Activated CD4-positive, alpha-beta memory T cell treated with anti-CD3 and anti-CD28 coated beads for 36 hours (primary cell): ENCODE measurements at regions not wholly inside any gene's neighbourhood (a gene's known extent, or its start where the extent isn't known, plus 50 kb on each side); places are given as distances from the start of the nearest gene placed in this dataset.

Experiments used
- CTCF ChIA-PET: fragments of 350-600 bp; sonication (Branson Sonifier 250); formaldehyde crosslinking; loops from one replicate; lab custom pipeline; 2021; ENCODE audit warnings: antibody characterized with exemption, inconsistent platforms; lab: Charles Lee
- POLR2A ChIA-PET: fragments of 350-600 bp; sonication (Branson Sonifier 250); formaldehyde crosslinking; loops from one replicate; lab custom pipeline; 2021; ENCODE audit warnings: antibody characterized with exemption; lab: Charles Lee
- DNase-seq: peaks from one replicate; pipeline ENCODE4 v3.0.0-alpha.2; 2020
- H3K27ac Mint-ChIP-seq: one replicate; pipeline ENCODE4 v1.8.0; 2021; ENCODE audit warnings: mixed read lengths
- H3K27me3 Mint-ChIP-seq: one replicate; pipeline ENCODE4 v1.8.0; 2021; ENCODE audit warnings: mixed read lengths
- H3K36me3 Mint-ChIP-seq: one replicate; pipeline ENCODE4 v1.8.0; 2021; ENCODE audit warnings: mixed read lengths
- H3K4me1 Mint-ChIP-seq: one replicate; pipeline ENCODE4 v1.8.0; 2021; ENCODE audit warnings: low read depth, mixed read lengths
- H3K4me3 Mint-ChIP-seq: one replicate; pipeline ENCODE4 v1.8.0; 2021; ENCODE audit warnings: mild to moderate bottlenecking, mixed read lengths
- H3K9me3 Mint-ChIP-seq: one replicate; pipeline ENCODE4 v1.8.0; 2021; ENCODE audit warnings: mixed read lengths
- intact Hi-C: fragments of 100-400 bp; cut with micrococcal nuclease; formaldehyde crosslinking; loops from one replicate; pipeline ENCODE4 v1.15.1; 2023

GRCh38 chr2:136051725-136052048 is 66.3 kb upstream of the DARS1 start:
- no peaks in the 10 kb centered on the region for H3K27me3 Mint-ChIP-seq
- no peaks in the 10 kb centered on the region for H3K36me3 Mint-ChIP-seq
- peak overlapping the region; percentile 57 for H3K4me3 Mint-ChIP-seq
- H3K9me3 Mint-ChIP-seq = no peaks in the 10 kb centered on the region
- intact Hi-C loops = loop anchor here (1.0 to 5.0 kb wide), 10 partner anchors 43 to 999 kb away; partner anchors contain the start of genes CXCR4, DARS1 and RAB3GAP1
- peak overlapping the region; percentile 99 for H3K27ac Mint-ChIP-seq
- DNase-seq = no peak
- POLR2A ChIA-PET = interaction anchor here (0.7 to 2.6 kb wide), 10 partner anchors 46 to 331 kb away, joined by 3 to 10 read pairs (median 4); partner anchors contain the start of genes DARS1 and MCM6
- peaks cover 86% of the 10 kb centered on the region for H3K4me1 Mint-ChIP-seq
- CTCF ChIA-PET = interaction anchor here (0.7 to 2.0 kb wide), 4 partner anchors 82 to 330 kb away, joined by 3 to 9 read pairs (median 4); no protein-coding TSS in a partner anchor

GRCh38 chr2:136051001-136051724 is 65.7 kb upstream of the DARS1 start:
- ChIA-PET CTCF (interaction anchor here (0.6 to 2.0 kb wide), 7 partner anchors 66 to 333 kb away, joined by 3 to 9 read pairs (median 4); partner anchors contain the start of gene DARS1), POLR2A (interaction anchor here (1.0 to 2.2 kb wide), 13 partner anchors 18 to 312 kb away, joined by 3 to 9 read pairs (median 4); partner anchors contain the start of genes DARS1 and MCM6)
- intact Hi-C loops = loop anchor here (1.0 to 5.0 kb wide), 9 partner anchors 43 to 999 kb away; partner anchors contain the start of genes CXCR4, DARS1 and RAB3GAP1
- Mint-ChIP-seq H3K4me3 (peak overlapping the region; percentile 57), H3K9me3 (no peaks in the 10 kb centered on the region), H3K27me3 (no peaks in the 10 kb centered on the region), H3K4me1 (peaks cover 85% of the 10 kb centered on the region), H3K27ac (peak overlapping the region; percentile 99), H3K36me3 (no peaks in the 10 kb centered on the region)
- DNase-seq = peak; percentile 48

GRCh38 chr2:136049991-136050920 is 64.8 kb upstream of the DARS1 start:
- Mint-ChIP-seq H3K4me1 (peaks cover 82% of the 10 kb centered on the region), H3K36me3 (no peaks in the 10 kb centered on the region), H3K27ac (peak overlapping the region; percentile 99), H3K27me3 (no peaks in the 10 kb centered on the region), H3K4me3 (no peak overlapping the region), H3K9me3 (no peaks in the 10 kb centered on the region)
- intact Hi-C loops = loop anchor here (1.0 to 5.0 kb wide), 4 partner anchors 7 to 998 kb away; partner anchors contain the start of gene RAB3GAP1
- ChIA-PET POLR2A (interaction anchor here (1.0 to 2.2 kb wide), 10 partner anchors 19 to 332 kb away, joined by 3 to 9 read pairs (median 4); partner anchors contain the start of genes DARS1 and MCM6), CTCF (interaction anchor here (1.1 to 1.7 kb wide), 6 partner anchors 65 to 334 kb away, joined by 3 to 6 read pairs (median 4); partner anchors contain the start of gene DARS1)
- DNase-seq = no peak

DNA sequence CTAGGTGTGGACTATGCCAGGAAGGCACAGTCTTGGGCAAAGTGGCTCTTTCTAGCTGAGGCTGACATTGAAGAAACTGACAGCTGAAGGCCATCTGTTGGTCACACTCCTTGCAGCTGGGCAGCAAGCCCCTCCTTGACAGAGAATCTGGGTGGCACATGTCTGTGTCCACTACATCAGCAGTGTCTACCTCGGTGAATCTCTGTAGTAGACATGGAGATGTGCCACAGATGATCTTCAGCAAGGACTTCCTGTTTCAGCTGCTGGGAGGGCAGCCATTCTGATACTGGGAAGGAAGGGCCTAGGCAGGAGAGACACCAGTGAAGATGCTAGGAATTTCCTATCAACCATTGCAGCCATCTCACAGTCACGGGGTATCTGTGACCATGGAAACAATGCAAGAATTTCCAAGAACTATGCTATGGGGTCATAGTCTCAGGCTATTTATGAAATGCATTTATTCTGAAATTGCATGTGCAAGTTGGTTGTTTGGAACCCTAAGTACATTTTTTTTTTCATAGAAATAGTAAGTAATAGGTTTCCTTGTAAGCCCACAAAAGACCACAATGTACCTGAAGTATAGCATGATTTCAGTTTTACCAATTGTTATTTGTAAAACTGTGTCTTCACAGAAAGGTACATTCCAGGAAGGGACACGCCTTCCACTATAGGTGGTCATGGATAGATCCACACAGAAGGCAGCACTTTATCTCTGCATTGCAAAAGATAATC is 63.8 kb upstream of the DARS1 start:
- intact Hi-C loops = loop anchor here (1.0 kb wide), 1 partner anchor 8 kb away; no protein-coding TSS in a partner anchor
- peak; percentile 34 for DNase-seq
- POLR2A ChIA-PET = interaction anchor here (0.9 to 2.2 kb wide), 6 partner anchors 64 to 333 kb away, joined by 3 to 6 read pairs (median 4); partner anchors contain the start of genes DARS1 and MCM6
- Mint-ChIP-seq H3K4me3 (peak overlapping the region; percentile 37), H3K36me3 (no peaks in the 10 kb centered on the region), H3K27me3 (no peaks in the 10 kb centered on the region), H3K9me3 (no peaks in the 10 kb centered on the region), H3K4me1 (peaks cover 76% of the 10 kb centered on the region), H3K27ac (peak overlapping the region; percentile 99)
- CTCF ChIA-PET = interaction anchor here (1.1 to 1.7 kb wide), 5 partner anchors 64 to 335 kb away, joined by 3 to 6 read pairs (median 4); partner anchors contain the start of gene DARS1

DNA sequence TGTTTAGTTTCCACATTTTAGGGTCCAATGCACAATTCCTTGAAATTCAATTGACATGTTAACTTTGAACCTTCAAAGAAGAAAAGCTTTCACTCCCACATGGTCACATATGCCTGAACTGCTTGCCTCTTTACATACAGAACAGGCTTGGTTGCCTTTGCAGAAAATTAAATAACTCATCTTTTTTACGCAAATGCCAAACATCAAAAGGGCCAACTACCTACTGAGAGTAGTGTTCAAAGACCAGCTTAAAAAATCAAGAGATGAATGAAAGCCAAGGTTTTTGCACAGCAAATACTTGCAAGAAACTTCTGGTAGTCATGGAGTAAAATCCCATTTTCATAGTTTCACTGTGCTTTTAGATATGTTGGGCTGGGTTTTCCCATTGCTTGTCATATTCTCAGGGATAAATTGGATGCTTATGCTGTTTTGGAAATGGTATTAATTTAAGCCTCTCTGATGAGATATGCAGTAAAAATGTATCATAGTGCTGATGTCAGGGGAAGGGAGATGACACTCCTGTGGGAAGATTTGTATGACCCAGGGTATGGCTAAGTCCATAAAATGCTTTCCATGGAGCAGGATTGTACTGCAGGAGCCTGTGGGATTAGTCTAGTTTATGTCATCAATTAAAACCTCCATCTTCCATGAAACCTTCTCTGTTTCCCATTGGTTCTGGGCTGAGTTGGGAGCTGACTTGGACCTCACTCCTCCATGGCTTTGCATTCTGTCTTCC is 60.6 kb upstream of the DARS1 start:
- Mint-ChIP-seq H3K27ac (no peak overlapping the region), H3K4me3 (no peak overlapping the region), H3K4me1 (peaks cover 51% of the 10 kb centered on the region), H3K36me3 (no peaks in the 10 kb centered on the region), H3K27me3 (no peaks in the 10 kb centered on the region), H3K9me3 (no peaks in the 10 kb centered on the region)
- DNase-seq = no peak
- CTCF ChIA-PET = no interaction called here
- POLR2A ChIA-PET = interaction anchor here (0.9 kb wide), 1 partner anchor 10 kb away, joined by 3 read pairs; no protein-coding TSS in a partner anchor
- intact Hi-C loops = no loop called here

- H3K9me3 Mint-ChIP-seq = no peaks in the 10 kb centered on the region
- no peak overlapping the region for H3K27ac Mint-ChIP-seq
- no peaks in the 10 kb centered on the region for H3K36me3 Mint-ChIP-seq
- no peaks in the 10 kb centered on the region for H3K27me3 Mint-ChIP-seq
- peaks cover 44% of the 10 kb centered on the region for H3K4me1 Mint-ChIP-seq
- no peak for DNase-seq
- no peak overlapping the region for H3K4me3 Mint-ChIP-seq
- CTCF ChIA-PET = no interaction called here
- intact Hi-C loops = no loop called here
- POLR2A ChIA-PET = interaction anchor here (0.9 kb wide), 1 partner anchor 11 kb away, joined by 3 read pairs; no protein-coding TSS in a partner anchor
Measured at GRCh38 chr2:136045344-136045743, 59.9 kb upstream of the DARS1 start.
